ENCODE measurements at regions not wholly inside any gene's neighbourhood (a gene's known extent, or its start where the extent isn't known, plus 50 kb on each side); places are given as distances from the start of the nearest gene placed in this dataset.

DNA sequence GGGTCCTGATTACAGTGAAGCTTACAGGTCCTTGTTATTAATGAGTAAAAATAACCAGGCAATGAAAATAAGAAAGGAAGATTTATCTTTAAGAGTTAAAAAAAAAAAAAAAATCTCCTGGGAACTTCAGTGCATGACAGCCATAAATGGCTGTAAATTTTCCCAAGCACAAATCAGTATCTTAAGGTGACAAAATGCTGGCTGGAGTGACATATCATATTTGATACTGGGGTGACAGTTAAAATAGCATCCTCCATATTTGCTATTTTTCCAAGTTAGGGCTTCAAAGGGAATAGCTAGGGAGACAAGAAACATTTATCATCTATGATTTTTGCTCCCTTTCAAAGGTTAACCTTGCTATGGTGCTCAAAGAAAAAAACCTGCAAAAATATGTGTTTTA is 226.6 kb downstream of the PRDM2 start:
- DNase-seq, result no peak

DNA sequence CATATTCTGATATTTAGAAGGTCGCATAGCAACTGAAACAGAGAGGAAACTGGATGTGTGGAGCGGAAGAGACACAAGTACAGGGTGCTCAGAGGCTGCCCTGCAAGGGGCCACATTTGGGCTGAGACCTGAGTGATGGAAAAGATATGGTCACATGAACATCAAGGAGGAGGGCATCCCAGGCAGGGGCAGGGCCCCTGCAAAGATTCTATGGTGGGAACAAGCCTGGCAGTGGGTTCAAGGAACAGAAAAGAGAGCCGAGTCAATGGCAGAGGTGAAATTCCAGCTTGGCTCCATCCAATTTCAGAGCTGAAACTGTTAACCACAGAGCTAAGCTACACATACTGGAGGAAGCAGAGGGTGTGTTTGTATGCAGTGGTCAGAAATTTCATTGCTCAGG is 227.7 kb downstream of the PRDM2 start:
- no peak for DNase-seq

DNA sequence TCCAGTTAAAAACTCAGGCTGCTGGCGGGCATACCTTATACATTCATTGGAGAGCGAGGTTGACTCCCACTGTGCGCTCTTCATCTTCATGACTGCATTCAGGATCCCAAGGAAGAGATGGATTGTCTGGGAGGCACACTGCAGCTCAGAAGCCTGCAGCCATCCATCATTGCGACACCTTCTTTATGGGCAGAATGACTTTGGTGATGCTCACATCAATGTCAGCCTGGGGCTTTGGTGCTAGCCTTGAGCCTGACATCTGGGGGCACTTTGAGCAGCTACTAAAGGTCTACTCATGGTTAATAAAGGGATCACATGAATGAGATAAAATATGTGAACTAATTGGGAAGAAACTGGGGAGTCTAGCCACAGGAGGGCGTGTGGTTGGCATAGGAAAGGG is 229.3 kb downstream of the PRDM2 start:
- DNase-seq, result no peak

DNA sequence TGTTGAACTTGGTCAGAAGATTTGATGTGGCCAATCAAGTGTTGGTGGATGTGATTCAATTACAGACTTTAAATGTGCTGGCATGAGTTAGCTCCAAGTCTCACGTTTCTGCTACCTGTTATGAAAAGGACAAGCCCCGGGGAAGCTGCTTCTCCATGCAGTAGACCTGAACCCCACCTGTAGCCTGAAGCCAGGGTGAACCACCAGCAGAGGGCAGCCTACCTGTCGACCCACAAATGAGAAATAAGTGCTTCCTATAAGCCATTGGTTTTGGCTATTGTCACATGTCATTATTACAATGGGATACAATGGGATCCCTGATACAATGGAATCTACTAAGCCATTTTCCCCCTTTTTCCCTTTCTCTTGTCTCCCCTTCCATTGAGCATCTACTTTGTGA is 230.2 kb downstream of the PRDM2 start:
- DNase-seq, result no peak

DNA sequence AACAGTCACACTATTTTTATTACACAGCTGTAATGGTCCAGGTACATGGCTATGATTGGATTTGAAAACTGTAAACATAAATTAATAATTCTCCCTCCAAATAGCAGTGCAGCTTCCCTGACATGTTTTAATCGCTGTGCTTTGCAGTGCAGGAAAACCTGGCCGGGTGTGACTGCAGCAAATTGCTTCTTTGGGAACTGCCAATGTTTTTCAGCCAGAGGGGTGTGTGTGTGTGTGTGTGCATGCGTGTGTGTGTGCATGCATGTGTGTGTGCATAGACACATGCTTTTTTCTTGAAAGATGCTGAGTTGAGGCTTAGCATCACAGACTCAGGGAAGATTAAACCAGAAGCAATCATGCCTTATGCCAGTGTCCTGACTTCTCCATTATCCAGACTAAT is 231.2 kb downstream of the PRDM2 start:
- no peak for DNase-seq

DNA sequence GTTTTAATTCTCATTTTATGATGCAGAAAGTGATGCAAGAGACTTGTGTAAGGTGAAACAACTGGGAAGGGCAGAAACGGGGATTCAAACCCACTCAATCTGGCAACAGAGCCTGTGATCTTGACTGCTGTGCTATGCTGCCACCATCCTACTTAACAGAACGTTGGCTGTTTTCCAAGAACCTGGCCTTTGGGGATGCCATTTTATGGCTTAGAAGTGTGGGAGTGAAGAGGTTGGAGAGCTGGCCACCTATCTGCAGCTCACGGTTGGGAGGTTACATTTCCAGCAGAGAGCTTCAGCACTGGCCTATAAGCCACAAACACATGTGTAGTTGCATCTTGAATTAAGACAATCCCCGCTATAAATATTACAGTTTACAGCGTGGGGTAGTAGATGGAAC is 235.3 kb downstream of the PRDM2 start:
- DNase-seq, result no peak

DNA sequence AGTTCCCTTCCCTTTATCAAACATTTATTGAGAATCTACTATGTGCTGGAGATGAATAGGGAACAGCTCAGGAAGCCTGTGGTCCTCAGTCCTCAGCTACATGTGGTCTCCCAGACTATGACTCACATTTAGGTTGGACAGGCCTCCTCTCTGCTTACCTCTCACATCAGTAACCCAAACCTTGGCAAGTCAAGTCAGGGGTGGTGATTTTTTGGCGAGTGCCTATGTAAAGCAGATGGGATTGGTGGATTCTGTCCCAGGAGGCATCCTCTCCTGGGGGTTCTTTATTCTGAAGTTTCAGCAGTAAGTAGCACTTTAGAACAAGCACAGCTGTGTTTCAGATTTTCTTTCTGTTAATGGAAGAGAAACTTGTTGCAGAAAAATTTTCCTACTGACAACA is 241.3 kb downstream of the PRDM2 start:
- DNase-seq, result no peak

DNA sequence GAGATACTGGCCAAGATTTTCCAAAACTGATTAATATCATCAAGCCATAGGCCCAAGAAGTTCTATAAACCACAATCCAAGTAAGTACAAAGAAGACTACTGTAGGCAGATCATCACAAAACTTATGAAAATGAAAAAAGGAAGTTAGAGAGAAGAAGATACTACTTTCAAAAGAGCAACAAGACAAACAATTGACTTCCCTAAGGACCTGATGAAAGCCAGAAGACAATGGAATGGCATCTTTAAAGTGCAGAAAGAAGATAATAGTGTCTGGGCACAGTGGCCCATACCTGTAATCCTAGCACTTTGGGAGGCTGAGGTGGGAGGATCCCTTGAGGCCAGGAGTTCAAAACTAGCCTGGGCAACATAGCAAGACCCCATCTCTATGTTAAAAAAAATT is 243.1 kb downstream of the PRDM2 start:
- no peak for DNase-seq

DNA sequence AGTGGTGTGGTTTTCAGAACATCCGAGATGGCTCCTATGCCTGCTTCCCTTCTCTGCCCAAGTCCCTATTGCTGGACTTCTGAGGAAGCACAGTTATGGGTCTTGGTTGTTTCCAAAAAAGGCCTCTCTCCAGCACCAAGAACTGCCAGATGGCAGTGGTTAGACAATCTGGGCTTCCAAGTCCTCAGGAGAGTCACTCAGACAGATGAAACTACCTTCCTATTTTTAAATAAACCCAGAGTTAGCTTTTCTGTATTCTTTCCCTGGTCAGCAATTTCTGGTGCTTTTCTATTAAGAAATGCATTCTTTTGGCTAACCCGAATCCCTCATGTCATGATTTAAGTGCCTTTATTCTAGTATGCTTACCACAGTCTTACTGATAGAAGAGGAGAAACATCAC is 245.9 kb downstream of the PRDM2 start:
- DNase-seq, result no peak

DNA sequence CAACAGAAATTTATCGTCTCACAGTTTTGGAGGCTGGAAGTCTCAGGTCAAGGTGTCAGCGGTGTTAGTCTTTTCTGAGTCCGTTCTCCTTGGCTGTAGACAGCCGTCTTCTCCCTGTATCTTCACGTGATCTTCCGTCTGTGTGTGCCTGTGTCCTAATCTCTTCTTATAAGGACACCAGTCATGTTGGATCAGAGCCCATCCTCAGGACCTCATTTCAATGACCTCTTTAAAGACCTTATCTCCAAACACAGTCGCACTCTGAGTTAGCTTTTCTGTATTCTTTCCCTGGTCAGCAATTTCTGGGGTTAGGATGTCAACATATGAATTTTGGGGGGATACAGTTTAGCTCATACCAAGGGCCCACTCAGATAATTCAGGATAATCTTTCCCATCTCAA is 247.7 kb downstream of the PRDM2 start:
- no peak for DNase-seq

DNA sequence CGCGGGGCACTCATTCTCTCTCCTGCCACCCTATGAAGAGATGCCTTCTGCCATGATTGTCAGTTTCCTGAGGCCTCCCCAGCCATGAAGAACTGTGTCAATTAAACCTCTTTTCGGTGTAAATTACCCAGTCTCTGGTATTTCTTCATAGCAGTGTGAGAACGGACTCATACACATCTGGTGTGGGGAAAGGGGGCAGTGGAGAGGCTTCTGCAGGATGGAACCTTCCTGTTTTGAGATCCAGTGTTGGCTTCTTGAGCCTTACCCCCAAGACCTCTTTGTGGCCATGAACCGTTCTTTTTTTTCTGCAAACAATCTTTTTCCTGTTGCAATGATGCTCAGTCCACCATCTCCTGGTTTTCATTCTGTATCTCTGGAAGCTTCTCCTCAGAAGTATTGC is 248.4 kb downstream of the PRDM2 start:
- DNase-seq, result no peak

DNA sequence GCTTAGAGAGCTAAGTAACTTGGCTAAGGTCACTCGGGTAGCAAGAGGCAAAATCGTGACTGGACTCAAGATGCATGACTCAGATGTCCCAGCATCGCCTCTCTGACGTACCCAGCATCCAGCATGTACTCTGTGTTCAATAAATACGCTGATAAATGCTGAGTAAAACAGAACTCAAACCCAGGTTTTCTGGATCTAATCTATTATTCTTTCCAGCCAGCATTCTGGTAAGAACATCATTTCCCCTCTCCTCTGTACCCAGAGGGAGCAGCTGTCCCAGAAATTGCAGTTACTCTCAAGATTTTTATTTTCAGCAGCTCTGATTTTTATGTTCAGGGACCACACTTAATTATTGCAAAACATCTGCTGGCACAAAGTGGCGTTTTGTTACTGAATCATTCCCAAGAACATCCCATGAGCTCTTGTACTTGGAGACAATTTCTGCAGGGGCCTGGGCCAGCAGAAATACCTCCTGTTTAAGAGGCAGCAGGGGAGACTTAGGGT is 249.0 kb downstream of the PRDM2 start:
- DNase-seq, result peak; percentile 4

DNA sequence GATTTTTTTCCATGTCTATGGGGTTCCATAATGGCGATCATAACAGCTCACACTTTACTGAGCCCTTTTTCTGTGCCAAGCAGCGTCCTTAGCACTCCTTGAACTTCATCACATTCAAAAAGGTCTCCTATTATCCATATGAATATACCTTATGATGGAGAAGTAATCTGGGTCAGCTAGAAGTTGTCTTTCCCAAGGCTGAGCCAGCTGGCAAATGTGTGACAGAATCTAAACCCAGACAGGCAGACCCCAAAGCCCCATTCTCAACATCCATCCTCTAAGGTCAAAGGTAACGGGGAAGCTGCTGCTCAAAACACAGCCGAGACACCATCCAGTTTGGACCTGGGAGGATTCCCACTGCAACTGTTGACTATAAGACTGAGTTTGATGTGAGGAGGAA is 249.6 kb downstream of the PRDM2 start:
- DNase-seq, result no peak

DNA sequence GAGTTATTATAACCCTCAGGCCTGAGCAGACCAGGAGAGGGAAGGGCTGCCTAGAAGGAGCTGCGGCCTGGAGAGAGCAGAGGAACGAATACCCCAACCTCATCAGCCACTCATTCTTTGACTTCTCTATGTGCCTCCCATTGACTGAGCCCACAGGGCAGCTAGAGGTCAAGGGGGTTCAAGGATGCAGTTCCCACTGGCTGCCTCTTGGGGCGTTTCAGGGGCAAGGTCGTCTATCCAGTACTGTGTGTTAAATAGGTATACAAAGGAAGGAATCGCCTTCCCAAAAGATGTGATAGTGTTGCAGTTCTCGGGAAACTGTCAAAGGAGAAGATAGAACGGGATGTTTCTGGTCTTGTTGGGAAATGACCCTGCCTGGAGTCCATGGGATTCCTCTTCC is 250.6 kb downstream of the PRDM2 start:
- DNase-seq, result no peak

DNA sequence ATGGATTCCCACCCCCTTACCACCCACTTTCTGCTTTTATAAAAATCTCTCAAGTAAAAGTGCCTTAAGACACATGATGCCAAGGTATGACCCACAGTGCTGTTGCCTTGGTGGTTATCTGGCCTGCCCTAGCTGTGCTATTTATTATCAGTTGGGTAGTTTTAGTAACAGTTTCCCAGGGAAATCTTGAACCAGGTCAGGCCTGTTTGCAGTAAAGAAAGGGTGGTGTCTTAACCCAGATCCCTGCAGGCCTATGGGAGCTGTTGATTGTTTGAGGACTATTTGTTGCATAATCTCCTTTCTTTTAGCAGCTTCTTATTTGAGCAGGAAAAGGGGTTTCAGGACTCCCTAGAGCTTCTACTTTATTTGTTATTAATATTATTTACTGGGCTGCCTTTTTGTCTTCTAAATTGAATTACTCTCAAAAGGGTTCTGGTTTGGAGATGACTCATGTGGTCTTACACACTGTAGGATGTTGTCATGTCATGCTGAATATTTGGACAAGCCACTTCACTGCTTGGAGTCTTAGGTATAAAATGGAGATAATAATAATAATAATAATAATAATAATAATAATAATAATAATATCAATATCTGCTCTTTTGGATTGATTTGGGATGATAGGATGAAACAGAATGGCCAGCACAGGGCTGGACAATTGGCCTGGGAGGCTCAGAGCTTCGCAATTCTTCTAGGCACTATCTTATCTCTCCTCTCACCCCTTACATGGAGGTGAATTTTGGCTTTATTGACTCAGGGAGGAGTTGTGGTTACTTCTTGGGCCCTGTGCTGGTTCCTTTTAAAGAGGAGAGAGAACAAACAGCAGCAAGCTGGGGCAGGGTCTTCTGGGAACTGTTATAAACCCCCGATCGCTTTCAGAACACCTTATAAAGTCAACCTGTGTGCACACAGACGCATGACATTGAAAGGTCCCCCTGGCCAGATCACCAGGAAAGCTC is 252.1 kb downstream of the PRDM2 start:
- DNase-seq, result no peak

DNA sequence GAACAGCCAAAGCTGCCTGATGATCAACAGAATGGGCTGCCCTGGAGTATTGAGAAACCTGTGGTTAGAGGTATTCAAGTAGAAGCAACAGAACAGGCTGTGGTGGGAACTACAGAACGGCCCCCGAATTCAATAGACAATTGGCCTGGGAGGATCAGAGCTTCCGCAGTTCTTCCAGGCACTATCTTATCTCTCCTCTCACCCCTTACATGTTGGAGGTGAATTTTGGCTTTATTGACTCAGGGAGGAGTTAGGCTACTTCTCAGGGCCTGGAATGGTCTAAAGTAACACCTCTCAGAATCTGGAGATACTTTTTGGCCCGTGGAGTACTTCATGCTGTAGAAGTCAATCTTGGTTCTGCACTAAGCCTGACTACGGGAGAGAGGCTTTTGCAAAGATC is 253.0 kb downstream of the PRDM2 start:
- no peak for DNase-seq

DNA sequence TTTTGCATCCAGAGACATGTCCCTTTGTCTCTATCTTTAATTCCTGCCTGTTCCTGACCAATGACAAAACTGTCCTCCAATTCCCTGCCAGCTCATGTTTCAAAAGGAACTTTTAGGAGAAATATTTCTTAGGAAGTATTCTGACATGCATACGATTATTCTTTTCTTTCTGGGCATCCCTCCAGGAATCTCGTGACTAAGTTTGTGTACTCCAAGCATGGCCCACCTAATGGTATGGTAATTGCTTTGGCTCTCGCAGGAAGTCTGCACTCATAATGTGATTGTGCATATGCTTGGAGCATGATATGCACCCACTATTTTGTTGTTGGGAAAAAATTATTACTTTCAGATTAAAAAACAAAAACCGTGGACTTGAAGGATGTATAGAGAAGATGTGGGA is 256.4 kb downstream of the PRDM2 start:
- DNase-seq, result peak; percentile 68

DNA sequence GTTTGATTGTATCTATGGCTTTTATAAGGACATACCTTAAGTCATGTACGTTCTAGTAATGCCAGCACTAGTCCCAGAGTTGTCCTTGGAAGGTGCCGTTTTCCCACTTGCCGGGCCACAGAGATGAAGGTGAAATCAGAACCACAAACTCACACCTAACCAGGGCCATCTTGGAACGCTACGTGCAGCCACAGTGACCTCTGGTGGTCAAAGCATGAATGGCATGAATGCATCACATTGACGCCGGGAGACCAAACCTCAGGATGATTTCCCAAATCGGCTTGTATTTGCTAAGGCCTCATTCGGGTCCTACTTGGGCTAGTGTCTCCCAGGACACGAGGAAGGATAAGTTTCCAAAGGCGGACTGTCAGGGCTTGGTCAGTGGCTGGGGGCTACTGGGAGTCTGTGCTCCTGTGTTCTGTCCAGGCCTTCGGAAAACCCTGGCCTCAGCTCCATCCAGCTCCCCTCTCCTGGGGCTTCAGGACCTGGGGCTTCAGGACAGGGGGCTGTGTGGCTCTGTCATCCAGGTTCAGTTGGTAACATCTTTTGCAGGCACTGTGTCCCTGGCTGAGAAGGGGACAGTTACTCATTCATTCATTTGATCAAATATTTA is 260.5 kb downstream of the PRDM2 start:
- peak; percentile 35 for DNase-seq

DNA sequence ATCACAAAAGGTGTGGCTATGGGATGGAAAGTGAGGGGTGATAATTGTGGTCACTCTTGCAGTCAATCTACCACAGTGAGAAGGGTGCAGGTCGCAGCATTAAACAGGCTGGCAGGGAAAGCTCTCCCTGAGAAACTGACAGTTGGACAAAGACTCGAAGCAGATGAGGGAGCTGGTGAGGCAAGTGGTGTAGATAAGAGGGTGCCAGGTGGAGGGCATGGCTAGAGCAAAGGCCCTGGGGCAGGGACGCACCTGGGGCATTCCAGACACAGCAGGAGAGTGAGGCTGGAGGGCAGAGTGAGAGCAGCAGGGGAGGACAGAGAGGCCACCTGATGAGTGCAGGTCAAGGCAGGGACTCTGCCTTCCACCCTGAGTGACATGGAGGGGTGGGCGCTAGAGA is 264.8 kb downstream of the PRDM2 start:
- DNase-seq, result no peak

DNA sequence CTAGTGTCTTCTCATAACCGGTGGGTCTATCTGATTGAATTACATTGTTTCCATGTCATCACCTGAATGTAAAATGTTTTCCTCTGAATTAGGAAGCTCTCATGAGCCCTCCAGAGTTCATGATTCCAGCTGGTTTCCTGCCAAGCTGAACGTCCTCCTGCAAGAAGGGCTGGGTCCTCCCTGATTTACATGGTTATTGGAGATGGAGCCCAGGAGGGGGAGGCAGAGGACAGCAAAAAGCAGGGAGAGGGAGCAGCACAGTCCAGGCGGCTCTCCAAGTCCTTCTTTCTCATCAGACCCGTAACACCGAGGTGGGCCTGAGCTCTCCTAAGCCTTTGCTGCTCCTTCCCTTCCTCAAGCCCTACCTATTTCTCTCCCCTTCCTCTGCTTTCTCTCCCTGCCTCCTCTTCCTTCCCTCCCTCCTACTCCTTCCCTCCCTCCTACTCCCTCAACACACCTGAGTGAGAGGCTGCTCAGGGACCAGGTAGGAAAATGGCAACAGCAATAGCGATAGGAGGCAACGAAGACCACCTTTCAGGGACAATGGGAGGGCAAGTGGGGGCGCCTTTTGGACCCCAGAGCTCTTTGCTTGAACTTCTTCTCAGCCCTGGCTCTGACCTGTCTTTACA is 265.9 kb downstream of the PRDM2 start:
- peak; percentile 47 for DNase-seq

DNA sequence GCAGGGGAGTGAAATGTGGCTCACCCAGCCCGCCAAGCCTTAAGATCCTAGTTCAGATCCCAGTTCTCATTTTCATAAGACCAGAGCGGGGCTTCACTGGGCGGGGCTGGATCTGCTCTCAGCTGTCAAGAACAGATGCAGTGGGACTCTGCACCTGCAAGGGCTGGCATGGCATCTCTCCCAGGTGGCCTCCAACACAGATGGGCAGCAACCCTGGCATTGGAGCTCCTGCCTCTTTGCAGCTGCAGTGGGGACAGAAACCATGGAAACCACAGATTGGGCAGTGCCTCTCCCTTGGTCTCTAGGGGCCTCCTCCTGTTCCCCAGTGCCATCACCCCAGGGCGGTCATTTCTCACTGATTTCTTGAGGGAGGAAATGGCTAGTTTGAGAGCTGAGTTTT is 267.7 kb downstream of the PRDM2 start:
- no peak for DNase-seq

DNA sequence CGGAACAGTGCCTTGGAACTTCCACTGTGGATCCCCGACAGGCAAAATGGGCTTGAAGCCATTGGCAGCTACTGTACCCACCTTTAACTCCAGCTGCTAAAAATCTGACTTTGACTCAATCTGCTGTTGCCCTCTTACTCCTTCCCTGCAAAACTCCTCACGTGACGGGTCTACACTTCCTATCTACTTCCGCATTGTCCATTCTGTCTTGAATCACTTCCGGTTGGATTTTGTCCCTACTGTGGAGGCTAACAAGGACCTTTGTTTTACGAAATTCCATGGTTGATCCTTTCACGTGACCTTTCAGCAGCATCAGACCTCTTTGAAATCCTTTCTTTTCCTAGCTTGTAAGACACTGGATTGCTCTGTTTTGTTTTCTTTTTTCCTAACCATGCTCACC is 268.4 kb downstream of the PRDM2 start:
- no peak for DNase-seq

DNA sequence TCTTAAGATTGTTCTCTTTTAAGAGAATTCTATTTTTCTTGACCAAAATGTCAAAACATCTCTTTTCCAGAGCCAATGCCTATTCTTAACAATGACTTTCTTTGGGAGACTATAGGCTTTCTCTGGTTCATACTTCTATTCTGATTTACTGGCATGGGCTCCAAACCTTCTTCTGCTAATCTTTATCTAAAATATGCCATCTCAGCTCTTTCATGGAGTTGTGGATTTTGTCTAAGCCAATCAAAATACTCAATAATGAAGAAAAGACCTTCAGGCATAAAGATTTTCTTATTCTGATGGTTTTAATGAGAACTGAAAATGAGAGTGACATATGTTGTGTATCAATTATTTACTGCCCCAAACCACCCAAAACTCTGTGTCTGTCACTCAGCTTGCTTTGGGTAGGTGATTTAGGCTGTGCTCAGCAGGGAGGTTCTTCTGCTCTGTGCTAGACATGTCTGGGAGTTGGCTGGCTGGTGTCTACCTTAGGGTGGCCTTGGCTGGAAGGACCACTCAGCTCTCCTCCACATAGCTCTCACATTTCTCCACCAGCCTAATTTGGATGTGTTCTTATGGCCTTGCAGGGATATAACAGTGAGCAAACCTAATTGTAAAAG is 270.8 kb downstream of the PRDM2 start:
- no peak for DNase-seq

DNA sequence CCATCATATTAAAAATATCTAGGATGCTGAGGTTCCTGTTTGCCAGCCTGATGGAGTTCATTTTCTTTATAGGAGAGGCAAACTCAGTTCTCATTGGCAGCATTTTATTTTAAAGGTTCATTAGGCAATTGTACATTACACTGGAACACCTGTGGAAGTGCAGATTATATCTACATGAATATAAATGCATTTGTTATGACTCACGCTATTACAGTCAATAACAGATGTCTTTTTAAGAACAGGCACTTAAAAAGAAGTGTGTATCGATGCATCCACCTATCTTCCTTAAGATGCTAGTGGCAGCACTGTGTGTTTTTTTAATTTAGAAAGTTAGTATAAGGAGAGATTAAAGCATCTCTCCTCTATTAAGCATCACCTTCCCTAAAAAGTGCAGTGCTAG is 276.5 kb downstream of the PRDM2 start:
- no peak for DNase-seq
